Esophagus squamous epithelium (tissue), 5 donors: ENCODE measurements at regions not wholly inside any gene's neighbourhood (a gene's known extent, or its start where the extent isn't known, plus 50 kb on each side); places are given as distances from the start of the nearest gene placed in this dataset.
"Not testable (repeated sequence)": the region's sequence is repeated elsewhere in the genome, so short reads cannot be mapped to it uniquely, and the experiment has no call there.

ENCODE experiments used
- DNase-seq: peaks from one replicate; lab custom pipeline; 2025; lab: John Stamatoyannopoulos, UW
- H3K27ac ChIP-seq, 4 donors: fragments of 200-600 bp; sonication (generic); one replicate each; pipeline ENCODE4 v1.5.1; 2016 to 2019; ENCODE audit warnings: mild to moderate bottlenecking in 1 of 4
- H3K27me3 ChIP-seq, 4 donors: fragments of 200-600 bp; sonication (generic); 1 replicate in 3 of 4; 2 replicates in 1 of 4; pipeline versions ENCODE4 v1.5.1 to v1.6.0; 2017 to 2021; ENCODE audit warnings: antibody characterized with exemption in 1 of 4
- H3K36me3 ChIP-seq, 3 donors: fragments of 200-600 bp; sonication (generic); one replicate each; pipeline ENCODE4 v1.5.1; 2016 to 2019
- H3K4me1 ChIP-seq, 3 donors: fragments of 200-600 bp; sonication (generic); one replicate each; pipeline ENCODE4 v1.5.1; 2017 to 2019
- H3K4me3 ChIP-seq, 4 donors: fragments of 200-600 bp; sonication (generic); 1 replicate in 3 of 4; 2 replicates in 1 of 4; pipeline ENCODE4 v1.5.1; 2016 to 2019; ENCODE audit warnings: mild to moderate bottlenecking in 2 of 4, moderate library complexity in 1 of 4
- H3K9me3 ChIP-seq, 3 donors: fragments of 200-600 bp; sonication (generic); one replicate each; pipeline ENCODE4 v1.5.1; 2016 to 2019
- POLR2A ChIP-seq, 4 donors: fragments of 450-650 bp; IDR thresholded peaks; one replicate each; pipeline ENCODE4 v1.6.1; 2017; ENCODE audit warnings: antibody characterized with exemption in 4 of 4, mild to moderate bottlenecking in 4 of 4, moderate library complexity in 3 of 4
- WGBS, 2 donors: methylation state at CpG; one replicate each; pipeline ENCODE4 v1.1.5; 2018; 5-methylcytosine and 5-hydroxymethylcytosine counted together
- intact Hi-C: fragments of 100-400 bp; cut with DNase I; formaldehyde crosslinking; loops from one replicate; pipeline ENCODE4 v1.15.0; 2022
- TF ChIP-seq, protein P1 (sequence below), 6 experiments: fragments of 450-650 bp in 4 of 6; fragments of 200-600 bp in 2 of 6; sonication (generic) in 2 of 6; IDR thresholded peaks; one replicate each; pipeline ENCODE4 v1.5.1; 2016 to 2019; ENCODE audit warnings: antibody characterized with exemption in 6 of 6, mild to moderate bottlenecking in 4 of 6, moderate library complexity in 4 of 6
- donor health status: DM: yes; HTN: yes; CAD: no.

DNA sequence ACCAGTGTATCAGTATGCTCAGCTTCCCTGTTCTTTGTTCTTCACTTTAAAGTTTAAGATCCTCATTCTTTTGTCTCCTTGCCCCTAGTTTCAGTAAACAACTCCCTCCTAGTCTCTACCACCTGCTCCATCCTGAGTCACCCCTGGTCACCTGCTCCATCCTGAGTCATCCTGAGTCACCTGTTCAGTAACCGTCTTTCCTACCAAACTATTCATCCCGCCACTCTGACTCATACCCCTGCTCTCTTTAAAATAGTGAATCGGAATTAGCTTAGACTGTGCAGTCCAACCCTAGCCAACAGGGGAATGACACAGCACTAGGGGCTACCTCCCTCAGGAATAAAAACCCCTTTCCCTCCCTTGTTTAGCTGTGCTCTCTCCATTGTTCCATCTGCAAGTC lies 888.1 kb upstream of the MDGA2 start:
- intact Hi-C loops: no loop called here
- Histone ChIP-seq H3K27me3 (no peaks in the 10 kb centered on the region), H3K4me1 (no peaks in the 10 kb centered on the region), H3K36me3 (no peaks in the 10 kb centered on the region), H3K27ac (no peak overlapping the region), H3K4me3 (no peak overlapping the region), H3K9me3 (peaks cover 0 to 7% (median 0%) of the 10 kb centered on the region in 3 donors)
- WGBS, 2 donors: 45 to 70% methylated on average over 3 of the region's 3 CpGs
- TF ChIP-seq, protein P1, sequence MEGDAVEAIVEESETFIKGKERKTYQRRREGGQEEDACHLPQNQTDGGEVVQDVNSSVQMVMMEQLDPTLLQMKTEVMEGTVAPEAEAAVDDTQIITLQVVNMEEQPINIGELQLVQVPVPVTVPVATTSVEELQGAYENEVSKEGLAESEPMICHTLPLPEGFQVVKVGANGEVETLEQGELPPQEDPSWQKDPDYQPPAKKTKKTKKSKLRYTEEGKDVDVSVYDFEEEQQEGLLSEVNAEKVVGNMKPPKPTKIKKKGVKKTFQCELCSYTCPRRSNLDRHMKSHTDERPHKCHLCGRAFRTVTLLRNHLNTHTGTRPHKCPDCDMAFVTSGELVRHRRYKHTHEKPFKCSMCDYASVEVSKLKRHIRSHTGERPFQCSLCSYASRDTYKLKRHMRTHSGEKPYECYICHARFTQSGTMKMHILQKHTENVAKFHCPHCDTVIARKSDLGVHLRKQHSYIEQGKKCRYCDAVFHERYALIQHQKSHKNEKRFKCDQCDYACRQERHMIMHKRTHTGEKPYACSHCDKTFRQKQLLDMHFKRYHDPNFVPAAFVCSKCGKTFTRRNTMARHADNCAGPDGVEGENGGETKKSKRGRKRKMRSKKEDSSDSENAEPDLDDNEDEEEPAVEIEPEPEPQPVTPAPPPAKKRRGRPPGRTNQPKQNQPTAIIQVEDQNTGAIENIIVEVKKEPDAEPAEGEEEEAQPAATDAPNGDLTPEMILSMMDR (IDR thresholded peaks at IDR 0.05): no peak
- no peak for TF ChIP-seq POLR2A (IDR thresholded peaks at IDR 0.05)
- no peak for DNase-seq

DNA sequence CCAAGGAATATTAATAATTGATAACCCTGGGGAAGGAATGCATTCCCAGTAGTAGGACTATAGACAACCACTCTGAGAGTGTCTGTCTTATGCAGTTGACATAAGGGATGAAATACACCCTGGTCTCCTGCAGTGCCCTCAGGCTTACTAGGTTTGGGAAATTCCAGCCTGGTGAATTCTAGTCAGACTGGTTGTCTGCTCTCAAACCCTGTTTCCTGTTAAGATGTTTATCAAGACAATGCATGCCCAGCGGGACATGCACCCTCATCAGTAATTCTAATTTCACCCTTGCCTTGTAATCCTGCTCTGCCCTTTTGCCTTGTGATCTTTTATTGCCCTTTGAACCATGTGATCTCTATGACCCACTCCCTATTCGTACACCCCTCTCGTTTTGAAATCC lies 886.0 kb upstream of the MDGA2 start:
- H3K36me3 ChIP-seq, DNase-seq, H3K4me1 ChIP-seq, H3K9me3 ChIP-seq, intact Hi-C loops, H3K4me3 ChIP-seq, H3K27me3 ChIP-seq, H3K27ac ChIP-seq: not testable (repeated sequence)
- 30 to 68% methylated on average over 3 of the region's 3 CpGs for WGBS, 2 donors

DNA sequence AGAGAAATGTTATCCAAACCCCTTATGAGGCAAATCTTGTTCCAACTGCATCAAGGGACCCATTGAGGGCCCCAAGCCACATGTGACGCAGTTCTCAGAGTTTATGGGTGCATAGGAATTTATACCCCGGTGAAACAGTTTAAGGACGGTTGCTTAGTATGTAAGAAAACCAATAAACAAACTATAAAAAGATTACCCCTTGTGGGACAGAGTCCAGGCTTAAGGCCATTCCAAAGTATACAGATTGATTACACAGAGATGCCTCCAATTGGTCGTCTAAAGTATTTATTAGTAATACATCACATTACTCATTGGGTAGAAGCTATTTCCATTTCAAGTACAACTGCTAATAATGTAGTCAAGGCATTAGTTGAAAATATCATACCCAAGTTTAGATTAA lies 885.0 kb upstream of the MDGA2 start:
- Histone ChIP-seq H3K36me3 (no peaks in the 10 kb centered on the region), H3K4me3 (no peak overlapping the region), H3K27ac (no peak overlapping the region), H3K9me3 (peaks cover 0 to 7% (median 0%) of the 10 kb centered on the region in 3 donors), H3K27me3 (no peaks in the 10 kb centered on the region), H3K4me1 (no peaks in the 10 kb centered on the region)
- DNase-seq: no peak
- 73 to 77% methylated on average over 4 of the region's 4 CpGs for WGBS, 2 donors
- intact Hi-C loops: no loop called here
- TF ChIP-seq POLR2A (IDR thresholded peaks at IDR 0.05): no peak
- TF ChIP-seq, protein P1 (IDR thresholded peaks at IDR 0.05): no peak

DNA sequence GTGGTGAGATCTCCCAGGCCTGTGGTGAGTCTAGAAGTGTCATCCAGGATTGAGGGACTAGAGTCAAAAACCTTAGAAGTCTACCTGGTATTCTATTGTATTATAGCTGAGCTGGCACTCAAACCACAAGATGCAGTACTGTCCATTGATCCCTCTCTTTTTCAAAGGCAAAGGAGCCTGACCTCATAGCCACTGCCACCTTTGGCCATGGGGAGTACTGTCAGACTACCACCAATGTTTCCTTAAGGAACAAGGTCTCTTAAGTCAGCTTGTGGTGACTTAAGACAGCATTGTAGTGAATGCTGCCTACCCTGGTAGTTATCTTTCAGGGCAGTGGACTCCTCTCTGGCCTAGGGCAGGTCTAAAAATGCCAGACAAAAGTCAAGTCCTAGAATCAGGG lies 878.0 kb upstream of the MDGA2 start:
- Histone ChIP-seq H3K36me3 (no peaks in the 10 kb centered on the region), H3K27ac (no peak overlapping the region), H3K9me3 (peaks cover 0 to 17% (median 3%) of the 10 kb centered on the region in 3 donors), H3K4me3 (no peak overlapping the region), H3K4me1 (no peaks in the 10 kb centered on the region), H3K27me3 (no peaks in the 10 kb centered on the region)
- DNase-seq: no peak
- intact Hi-C loops: no loop called here
- TF ChIP-seq, protein P1 (IDR thresholded peaks at IDR 0.05): no peak
- TF ChIP-seq POLR2A (IDR thresholded peaks at IDR 0.05): no peak

DNA sequence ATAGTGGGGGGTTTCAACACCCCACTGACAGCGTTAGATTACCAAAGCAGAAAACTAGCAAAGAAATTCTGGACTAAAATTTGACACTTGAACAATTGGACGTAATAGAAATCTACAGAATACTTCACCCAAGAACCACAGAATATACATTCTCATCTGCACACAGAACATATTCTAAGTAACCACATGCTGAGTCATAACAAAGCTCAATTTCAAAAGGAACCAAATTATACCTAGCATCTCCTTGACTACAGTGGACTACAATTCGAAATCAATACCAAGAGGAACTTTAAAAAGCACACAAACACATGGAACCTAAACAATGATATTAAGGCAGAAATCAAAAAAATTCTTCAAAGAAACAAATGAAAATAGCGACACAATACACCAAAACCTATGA lies 871.6 kb upstream of the MDGA2 start:
- no peak for DNase-seq
- Histone ChIP-seq H3K27me3 (no peaks in the 10 kb centered on the region), H3K27ac (no peak overlapping the region), H3K4me1 (no peaks in the 10 kb centered on the region), H3K9me3 (peaks cover 0 to 9% (median 0%) of the 10 kb centered on the region in 3 donors), H3K36me3 (no peaks in the 10 kb centered on the region), H3K4me3 (no peak overlapping the region)
- TF ChIP-seq POLR2A (IDR thresholded peaks at IDR 0.05): no peak
- TF ChIP-seq, protein P1 (IDR thresholded peaks at IDR 0.05): no peak
- 67% methylated on average over 4 of the region's 4 CpGs for WGBS, 2 donors
- intact Hi-C loops: no loop called here

DNA sequence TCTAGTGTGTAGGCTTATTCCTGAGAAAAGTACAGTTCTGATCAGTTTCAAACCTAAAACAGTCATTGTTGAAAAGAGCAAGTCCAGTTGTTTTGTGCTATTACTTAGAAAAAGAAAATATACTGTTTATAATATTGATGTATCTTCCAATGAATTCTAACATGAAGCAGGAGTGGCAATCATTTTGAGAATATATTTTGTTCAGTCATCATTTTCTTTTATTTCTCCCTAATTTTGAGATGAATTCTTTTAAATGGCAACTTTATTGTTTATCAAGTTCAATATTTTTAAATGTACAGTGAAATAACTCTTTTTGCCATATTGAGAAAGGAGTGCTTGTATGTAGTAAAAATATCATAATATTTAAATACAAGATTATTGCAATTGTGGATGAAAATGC lies 862.2 kb upstream of the MDGA2 start:
- no peaks in the 10 kb centered on the region for H3K4me1 ChIP-seq
- H3K36me3 ChIP-seq: no peaks in the 10 kb centered on the region
- H3K4me3 ChIP-seq: no peak overlapping the region
- no peak overlapping the region for H3K27ac ChIP-seq
- H3K27me3 ChIP-seq: no peaks in the 10 kb centered on the region
- TF ChIP-seq, protein P1 (IDR thresholded peaks at IDR 0.05): no peak
- no peak for TF ChIP-seq POLR2A (IDR thresholded peaks at IDR 0.05)
- no peaks in the 10 kb centered on the region for H3K9me3 ChIP-seq
- intact Hi-C loops: no loop called here
- no peak for DNase-seq
